Muscle of leg (tissue), 3 donors: ENCODE measurements at regions not wholly inside any gene's neighbourhood (a gene's known extent, or its start where the extent isn't known, plus 50 kb on each side); places are given as distances from the start of the nearest gene placed in this dataset.

Experiments
- DNase-seq: peaks from one replicate; pipeline ENCODE4 v3.0.0; 2013
- H3K27ac ChIP-seq: one replicate; pipeline ENCODE4 v1.5.1; 2013; ENCODE audit warnings: mild to moderate bottlenecking, low read length, control low read depth
- H3K27me3 ChIP-seq: one replicate; pipeline ENCODE4 v1.6.1; 2013; ENCODE audit warnings: low read length; ENCODE audit not compliant: control insufficient read depth, insufficient read depth
- H3K36me3 ChIP-seq: one replicate; pipeline ENCODE4 v1.6.1; 2013; ENCODE audit warnings: low read length; ENCODE audit not compliant: control insufficient read depth, insufficient read depth
- H3K4me1 ChIP-seq: one replicate; pipeline ENCODE4 v1.6.1; 2013; ENCODE audit warnings: low read length; ENCODE audit not compliant: control insufficient read depth, insufficient read depth
- H3K4me3 ChIP-seq: one replicate; pipeline ENCODE4 v1.5.1; 2013; ENCODE audit warnings: low read length, control low read depth
- H3K9me3 ChIP-seq: replicated peaks from 2 replicates; pipeline ENCODE4 v1.6.1; 2013; ENCODE audit warnings: low read depth, low read length; ENCODE audit not compliant: control insufficient read depth
- WGBS: methylation state at CpG from one replicate; pipeline ENCODE4 v1.1.5; 2013; ENCODE audit warnings: missing lambda C conversion rate; ENCODE audit not compliant: insufficient coverage; 5-methylcytosine and 5-hydroxymethylcytosine counted together

- H3K4me3 ChIP-seq = no peak overlapping the region
- no peak for DNase-seq
- WGBS = 95% methylated on average over 7 of the region's 11 CpGs
Measured at GRCh38 chr13:97134364-97135095, 87.6 kb upstream of the MBNL2 start.

DNA sequence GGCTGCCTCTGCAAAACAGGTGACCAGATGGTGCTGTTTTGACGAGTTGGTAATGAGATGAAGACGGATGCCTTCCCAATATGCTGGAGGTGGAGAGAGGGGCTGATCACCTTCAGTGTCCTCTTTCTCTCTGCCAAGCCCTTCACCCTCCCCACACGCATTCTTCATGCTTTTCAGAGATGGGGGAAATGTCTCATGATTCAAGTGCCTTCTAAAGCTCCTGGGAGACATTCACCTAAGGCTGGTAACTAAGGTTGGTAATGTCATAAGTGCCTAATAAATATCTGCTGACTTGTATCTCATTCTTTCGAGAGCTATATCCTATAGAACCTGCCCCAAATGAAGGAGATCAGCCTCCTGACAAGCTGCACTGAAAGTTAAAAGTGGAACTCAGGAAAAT, 86.2 kb upstream of the MBNL2 start:
- no peak for DNase-seq
- H3K27me3 ChIP-seq = no peaks in the 10 kb centered on the region
- no peaks in the 10 kb centered on the region for H3K4me1 ChIP-seq
- no peaks in the 10 kb centered on the region for H3K36me3 ChIP-seq
- H3K9me3 ChIP-seq = no peaks in the 10 kb centered on the region
- WGBS = no CpG with 5 or more reads among the region's 4 CpGs
- H3K27ac ChIP-seq = no peak overlapping the region
- no peak overlapping the region for H3K4me3 ChIP-seq

More at GRCh38 chr13:97134364-97135095, 87.6 kb upstream of the MBNL2 start:
- H3K4me1 ChIP-seq = no peaks in the 10 kb centered on the region
- H3K9me3 ChIP-seq = no peaks in the 10 kb centered on the region
- H3K27me3 ChIP-seq = no peaks in the 10 kb centered on the region
- H3K27ac ChIP-seq = no peak overlapping the region
- no peaks in the 10 kb centered on the region for H3K36me3 ChIP-seq

GRCh38 chr13:97136418-97136817, 85.7 kb upstream of the MBNL2 start:
- no peaks in the 10 kb centered on the region for H3K27me3 ChIP-seq
- H3K4me1 ChIP-seq = peaks cover 2% of the 10 kb centered on the region
- H3K36me3 ChIP-seq = no peaks in the 10 kb centered on the region
- H3K4me3 ChIP-seq = no peak overlapping the region
- 17% methylated on average over 1 of the region's 3 CpGs for WGBS
- H3K27ac ChIP-seq = no peak overlapping the region
- DNase-seq = no peak
- H3K9me3 ChIP-seq = no peaks in the 10 kb centered on the region

DNA sequence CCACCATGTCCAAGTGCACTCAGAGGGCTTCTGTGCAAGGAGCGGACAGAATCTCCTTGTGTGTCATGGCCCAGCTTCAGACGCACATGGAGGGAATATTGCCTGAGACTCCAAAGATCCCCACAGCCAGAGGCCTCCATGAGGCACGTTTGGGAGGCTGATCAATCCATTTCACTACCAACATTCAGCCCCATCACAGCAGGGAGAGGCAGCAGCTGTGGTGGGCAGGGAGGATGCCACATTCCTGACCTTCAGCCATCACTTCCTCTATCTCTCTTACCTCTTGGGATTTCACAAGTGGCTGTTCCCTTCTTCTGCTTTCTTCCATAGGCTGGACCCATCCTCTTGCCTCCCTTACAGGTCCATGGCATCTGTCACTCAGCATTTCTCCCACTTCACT, 82.4 kb upstream of the MBNL2 start:
- Histone ChIP-seq H3K27me3 (no peaks in the 10 kb centered on the region), H3K4me3 (no peak overlapping the region), H3K9me3 (no peaks in the 10 kb centered on the region), H3K4me1 (peaks cover 7% of the 10 kb centered on the region), H3K36me3 (no peaks in the 10 kb centered on the region), H3K27ac (no peak overlapping the region)
- no CpG with 5 or more reads among the region's 3 CpGs for WGBS
- DNase-seq = no peak

DNA sequence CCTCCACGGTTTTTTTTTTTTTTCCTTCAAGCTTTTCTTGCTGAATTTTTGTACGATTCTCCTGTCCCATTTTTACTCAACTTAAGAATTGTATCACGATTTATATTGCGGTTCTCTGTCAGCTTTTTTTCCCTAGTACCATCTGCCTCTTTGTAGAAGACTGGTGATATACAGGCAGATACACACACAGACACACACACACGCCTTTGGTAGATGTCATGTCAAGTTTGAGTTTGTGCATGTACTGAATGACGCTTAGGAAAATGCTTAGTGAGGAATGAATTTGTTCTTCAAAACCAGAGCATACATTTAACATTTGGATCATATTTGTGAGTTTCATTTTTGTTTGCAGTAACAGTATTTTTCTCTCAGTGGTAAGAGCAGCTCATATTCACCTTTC, 82.0 kb upstream of the MBNL2 start:
- Histone ChIP-seq H3K36me3 (no peaks in the 10 kb centered on the region), H3K27me3 (no peaks in the 10 kb centered on the region), H3K9me3 (no peaks in the 10 kb centered on the region), H3K4me3 (no peak overlapping the region), H3K27ac (no peak overlapping the region), H3K4me1 (peaks cover 7% of the 10 kb centered on the region)
- DNase-seq = no peak
- WGBS = 60% methylated on average over 1 of the region's 6 CpGs

- no peaks in the 10 kb centered on the region for H3K9me3 ChIP-seq
- H3K27me3 ChIP-seq = no peaks in the 10 kb centered on the region
- no peak overlapping the region for H3K4me3 ChIP-seq
- WGBS = no CpG with 5 or more reads among the region's 3 CpGs
- DNase-seq = peak; percentile 33
- peaks cover 7% of the 10 kb centered on the region for H3K4me1 ChIP-seq
- no peaks in the 10 kb centered on the region for H3K36me3 ChIP-seq
- no peak overlapping the region for H3K27ac ChIP-seq
Measured at GRCh38 chr13:97140611-97141010, 81.5 kb upstream of the MBNL2 start.

GRCh38 chr13:97141097-97141496, 81.0 kb upstream of the MBNL2 start:
- H3K27me3 ChIP-seq = no peaks in the 10 kb centered on the region
- H3K27ac ChIP-seq = no peak overlapping the region
- DNase-seq = no peak
- no peaks in the 10 kb centered on the region for H3K9me3 ChIP-seq
- H3K36me3 ChIP-seq = no peaks in the 10 kb centered on the region
- peaks cover 7% of the 10 kb centered on the region for H3K4me1 ChIP-seq
- no peak overlapping the region for H3K4me3 ChIP-seq
- WGBS = no CpG with 5 or more reads among the region's 3 CpGs

- 20% methylated on average over 2 of the region's 5 CpGs for WGBS
- H3K27me3 ChIP-seq = no peaks in the 10 kb centered on the region
- H3K27ac ChIP-seq = no peak overlapping the region
- H3K36me3 ChIP-seq = no peaks in the 10 kb centered on the region
- H3K9me3 ChIP-seq = no peaks in the 10 kb centered on the region
- peak; percentile 39 for DNase-seq
- H3K4me3 ChIP-seq = no peak overlapping the region
- H3K4me1 ChIP-seq = peaks cover 7% of the 10 kb centered on the region
Measured at GRCh38 chr13:97141564-97142005, 80.5 kb upstream of the MBNL2 start.

GRCh38 chr13:97142452-97142851, 79.7 kb upstream of the MBNL2 start:
- no peak for DNase-seq
- H3K27ac ChIP-seq = no peak overlapping the region
- no peaks in the 10 kb centered on the region for H3K36me3 ChIP-seq
- H3K4me1 ChIP-seq = peaks cover 7% of the 10 kb centered on the region
- no peaks in the 10 kb centered on the region for H3K27me3 ChIP-seq
- H3K4me3 ChIP-seq = no peak overlapping the region
- WGBS = 76% methylated on average over 3 of the region's 8 CpGs
- H3K9me3 ChIP-seq = no peaks in the 10 kb centered on the region

DNA sequence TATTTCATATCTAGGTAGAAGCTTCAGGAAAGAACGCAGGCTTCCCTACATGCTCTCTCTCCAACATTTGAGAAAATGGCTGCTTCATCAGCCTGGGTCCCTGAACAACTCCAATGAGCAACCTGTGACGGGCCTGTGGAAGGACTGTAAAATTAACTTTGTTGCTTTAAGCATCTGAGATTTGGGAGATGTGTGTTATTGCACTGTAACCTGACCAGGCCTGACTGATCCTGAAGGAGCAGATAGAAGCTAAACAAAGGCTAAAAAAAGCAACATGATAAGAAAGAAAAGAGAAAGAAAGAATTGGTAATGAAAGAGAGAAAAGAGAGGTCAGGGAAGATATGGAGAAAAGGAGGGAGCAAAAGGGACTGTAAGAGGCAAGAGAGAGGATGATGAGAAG, 77.1 kb upstream of the MBNL2 start:
- Histone ChIP-seq H3K27me3 (no peaks in the 10 kb centered on the region), H3K9me3 (no peaks in the 10 kb centered on the region), H3K27ac (no peak overlapping the region), H3K36me3 (no peaks in the 10 kb centered on the region), H3K4me1 (peaks cover 7% of the 10 kb centered on the region), H3K4me3 (no peak overlapping the region)
- no peak for DNase-seq
- WGBS = 89% methylated on average over 1 of the region's 2 CpGs

- WGBS = 67% methylated on average over 1 of the region's 4 CpGs
- no peak overlapping the region for H3K27ac ChIP-seq
- no peaks in the 10 kb centered on the region for H3K9me3 ChIP-seq
- H3K27me3 ChIP-seq = no peaks in the 10 kb centered on the region
- DNase-seq = no peak
- H3K4me3 ChIP-seq = no peak overlapping the region
- no peaks in the 10 kb centered on the region for H3K36me3 ChIP-seq
- no peaks in the 10 kb centered on the region for H3K4me1 ChIP-seq
Measured at GRCh38 chr13:97148894-97149293, 73.2 kb upstream of the MBNL2 start.
